GM12891 (cell line): ENCODE measurements at regions not wholly inside any gene's neighbourhood (a gene's known extent, or its start where the extent isn't known, plus 50 kb on each side); places are given as distances from the start of the nearest gene placed in this dataset.

Source experiments
- POLR2A ChIP-seq: IDR thresholded peaks from 2 replicates; pipeline ENCODE4 v1.6.1; 2011; ENCODE audit warnings: low read depth, low read length, control low read depth
- POLR2AphosphoS5 ChIP-seq: IDR thresholded peaks from 2 replicates; pipeline ENCODE4 v1.6.1; 2011; ENCODE audit warnings: low read depth, low read length, control low read depth
- TAF1 ChIP-seq: IDR thresholded peaks from 2 replicates; pipeline ENCODE4 v1.6.1; 2011; ENCODE audit warnings: low read depth, low read length, control low read depth

- TF ChIP-seq TAF1 (no peak), POLR2A (no peak), POLR2AphosphoS5 (no peak)
Measured at GRCh38 chr17:22506231-22506630, 813.9 kb downstream of the KCNJ18 start.
